Calu3 (cell line): ENCODE measurements at regions not wholly inside any gene's neighbourhood (a gene's known extent, or its start where the extent isn't known, plus 50 kb on each side); places are given as distances from the start of the nearest gene placed in this dataset.

Source experiments
- BruUV-seq: library from RNA; stranded (reverse); fragments of 400-500 nt; replicated peaks from 2 replicates; lab custom pipeline; 2021; lab: Mats Ljungman, UMichigan
- CTCF ChIA-PET: fragments of 300-600 bp; sonication (Branson Sonifier 250); formaldehyde crosslinking; loops from one replicate; lab custom pipeline; 2022; ENCODE audit warnings: antibody characterized with exemption; lab: Charles Lee
- DNase-seq: peaks from one replicate; pipeline ENCODE4 v3.0.0; 2022
- H3K27ac Mint-ChIP-seq: one replicate; pipeline ENCODE4 v1.8.0; 2022; ENCODE audit warnings: mixed read lengths; ENCODE audit not compliant: unreplicated experiment
- H3K27me3 Mint-ChIP-seq: one replicate; pipeline ENCODE4 v1.8.0; 2022; ENCODE audit warnings: mixed read lengths; ENCODE audit not compliant: unreplicated experiment
- H3K36me3 Mint-ChIP-seq: one replicate; pipeline ENCODE4 v1.8.0; 2022; ENCODE audit warnings: mild to moderate bottlenecking, moderate library complexity, mixed read lengths; ENCODE audit not compliant: insufficient read depth, unreplicated experiment
- H3K4me1 Mint-ChIP-seq: one replicate; pipeline ENCODE4 v1.8.0; 2022; ENCODE audit warnings: mild to moderate bottlenecking, low read depth, mixed read lengths; ENCODE audit not compliant: unreplicated experiment
- H3K4me3 Mint-ChIP-seq: one replicate; pipeline ENCODE4 v1.8.0; 2022; ENCODE audit warnings: mild to moderate bottlenecking, low read depth, moderate library complexity, mixed read lengths; ENCODE audit not compliant: unreplicated experiment
- H3K9me3 Mint-ChIP-seq: one replicate; pipeline ENCODE4 v1.8.0; 2022; ENCODE audit warnings: low read depth, mixed read lengths; ENCODE audit not compliant: unreplicated experiment
- intact Hi-C: fragments of 100-400 bp; cut with micrococcal nuclease; formaldehyde crosslinking; loops from one replicate; pipeline ENCODE4 v1.10.0; 2022; ENCODE audit not compliant: unreplicated experiment
- TF ChIP-seq, protein P1 (sequence below): fragments of 200-600 bp; IDR thresholded peaks from one replicate; pipeline ENCODE4 v1.8.0; 2022; ENCODE audit warnings: antibody characterized with exemption; ENCODE audit not compliant: unreplicated experiment

DNA sequence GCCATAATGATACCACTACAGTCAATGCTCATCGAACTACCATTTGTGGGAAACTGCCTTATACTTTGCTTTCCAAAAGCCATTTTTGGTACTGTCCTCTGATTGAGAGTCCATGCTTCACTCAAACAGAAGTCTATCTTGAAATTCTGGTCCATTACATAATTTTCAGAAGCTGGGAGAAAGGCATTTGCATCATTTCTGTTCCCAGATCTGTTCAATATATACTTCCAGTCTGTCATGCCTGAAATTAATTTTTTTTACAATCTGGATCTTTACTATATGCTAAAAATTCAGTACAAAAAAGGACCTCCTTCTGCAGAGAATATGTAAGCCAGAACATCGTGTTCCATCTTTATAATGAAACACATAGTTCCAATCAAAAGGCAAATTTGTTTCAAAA is 528.9 kb upstream of the MEF2C start:
- no peak overlapping the region for H3K27ac Mint-ChIP-seq
- H3K36me3 Mint-ChIP-seq = no peaks in the 10 kb centered on the region
- no peak for DNase-seq
- intact Hi-C loops = no loop called here
- H3K9me3 Mint-ChIP-seq = peaks cover under 1% of the 10 kb centered on the region
- H3K4me3 Mint-ChIP-seq = no peak overlapping the region
- no TSS peak for BruUV-seq
- no peaks in the 10 kb centered on the region for H3K4me1 Mint-ChIP-seq
- CTCF ChIA-PET = no interaction called here
- TF ChIP-seq, protein P1, sequence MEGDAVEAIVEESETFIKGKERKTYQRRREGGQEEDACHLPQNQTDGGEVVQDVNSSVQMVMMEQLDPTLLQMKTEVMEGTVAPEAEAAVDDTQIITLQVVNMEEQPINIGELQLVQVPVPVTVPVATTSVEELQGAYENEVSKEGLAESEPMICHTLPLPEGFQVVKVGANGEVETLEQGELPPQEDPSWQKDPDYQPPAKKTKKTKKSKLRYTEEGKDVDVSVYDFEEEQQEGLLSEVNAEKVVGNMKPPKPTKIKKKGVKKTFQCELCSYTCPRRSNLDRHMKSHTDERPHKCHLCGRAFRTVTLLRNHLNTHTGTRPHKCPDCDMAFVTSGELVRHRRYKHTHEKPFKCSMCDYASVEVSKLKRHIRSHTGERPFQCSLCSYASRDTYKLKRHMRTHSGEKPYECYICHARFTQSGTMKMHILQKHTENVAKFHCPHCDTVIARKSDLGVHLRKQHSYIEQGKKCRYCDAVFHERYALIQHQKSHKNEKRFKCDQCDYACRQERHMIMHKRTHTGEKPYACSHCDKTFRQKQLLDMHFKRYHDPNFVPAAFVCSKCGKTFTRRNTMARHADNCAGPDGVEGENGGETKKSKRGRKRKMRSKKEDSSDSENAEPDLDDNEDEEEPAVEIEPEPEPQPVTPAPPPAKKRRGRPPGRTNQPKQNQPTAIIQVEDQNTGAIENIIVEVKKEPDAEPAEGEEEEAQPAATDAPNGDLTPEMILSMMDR = no peak
- no peaks in the 10 kb centered on the region for H3K27me3 Mint-ChIP-seq

DNA sequence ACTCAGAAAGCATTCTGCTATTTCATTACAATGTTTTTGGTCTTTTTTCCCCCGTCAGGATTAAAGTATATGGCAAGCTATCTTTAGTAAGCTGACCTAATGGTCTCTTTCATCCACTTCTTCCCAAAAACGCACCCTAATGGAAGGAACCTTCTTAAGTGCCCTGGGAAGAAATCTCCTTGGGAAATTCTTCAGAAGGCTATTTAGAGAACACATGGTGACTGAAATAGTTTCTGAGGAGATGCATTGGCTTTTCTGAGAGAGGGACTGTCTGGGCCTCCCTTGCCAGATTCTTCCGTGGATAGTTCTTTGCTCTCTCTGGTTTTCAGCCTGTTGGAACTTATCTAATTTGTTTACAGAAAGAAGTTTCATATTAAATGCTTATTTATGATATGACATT is 524.1 kb upstream of the MEF2C start:
- H3K4me3 Mint-ChIP-seq = no peak overlapping the region
- H3K36me3 Mint-ChIP-seq = no peaks in the 10 kb centered on the region
- DNase-seq = no peak
- CTCF ChIA-PET = interaction anchor here (0.8 kb wide), 1 partner anchor 601 kb away, joined by 3 read pairs; no protein-coding TSS in a partner anchor
- no TSS peak for BruUV-seq
- intact Hi-C loops = no loop called here
- H3K27ac Mint-ChIP-seq = no peak overlapping the region
- TF ChIP-seq, protein P1 = no peak
- H3K27me3 Mint-ChIP-seq = no peaks in the 10 kb centered on the region
- peaks cover 2% of the 10 kb centered on the region for H3K9me3 Mint-ChIP-seq
- no peaks in the 10 kb centered on the region for H3K4me1 Mint-ChIP-seq

DNA sequence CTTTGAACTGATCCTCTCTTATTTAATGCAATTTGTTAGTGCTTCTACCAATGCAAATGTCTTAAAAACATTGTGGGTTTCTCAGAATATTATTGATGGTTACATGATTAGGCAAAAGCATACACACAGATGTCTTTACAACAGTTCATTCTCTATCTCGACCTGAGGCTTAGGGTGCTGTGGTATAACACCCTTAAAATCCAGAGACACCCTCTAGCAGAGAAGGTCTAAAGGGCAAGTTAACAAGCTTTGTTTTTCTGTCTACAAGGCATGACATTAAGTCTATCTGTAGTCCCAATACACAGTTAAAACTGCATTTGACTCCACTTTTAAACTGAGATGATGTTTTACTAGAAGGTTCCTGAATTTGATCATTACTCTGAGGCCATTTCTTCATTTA is 518.7 kb upstream of the MEF2C start:
- no peak overlapping the region for H3K4me3 Mint-ChIP-seq

GRCh38 chr5:89401012-89401411 is 518.0 kb upstream of the MEF2C start:
- CTCF ChIA-PET = no interaction called here
- BruUV-seq = no TSS peak

More for the DNA sequence above, 518.7 kb upstream of the MEF2C start:
- no peaks in the 10 kb centered on the region for H3K27me3 Mint-ChIP-seq
- no peaks in the 10 kb centered on the region for H3K36me3 Mint-ChIP-seq
- no TSS peak for BruUV-seq
- CTCF ChIA-PET = no interaction called here
- TF ChIP-seq, protein P1 = no peak
- no peak overlapping the region for H3K27ac Mint-ChIP-seq
- DNase-seq = no peak
- intact Hi-C loops = no loop called here
- H3K4me1 Mint-ChIP-seq = peaks cover 11% of the 10 kb centered on the region
- peaks cover 2% of the 10 kb centered on the region for H3K9me3 Mint-ChIP-seq

More at GRCh38 chr5:89401012-89401411, 518.0 kb upstream of the MEF2C start:
- H3K27me3 Mint-ChIP-seq = no peaks in the 10 kb centered on the region
- H3K4me1 Mint-ChIP-seq = peaks cover 16% of the 10 kb centered on the region
- H3K9me3 Mint-ChIP-seq = peaks cover 2% of the 10 kb centered on the region
- TF ChIP-seq, protein P1 = no peak
- H3K4me3 Mint-ChIP-seq = no peak overlapping the region
- intact Hi-C loops = no loop called here
- no peak overlapping the region for H3K27ac Mint-ChIP-seq
- DNase-seq = no peak
- H3K36me3 Mint-ChIP-seq = no peaks in the 10 kb centered on the region
